ENCODE measurements at regions not wholly inside any gene's neighbourhood (a gene's known extent, or its start where the extent isn't known, plus 50 kb on each side); places are given as distances from the start of the nearest gene placed in this dataset.

DNA sequence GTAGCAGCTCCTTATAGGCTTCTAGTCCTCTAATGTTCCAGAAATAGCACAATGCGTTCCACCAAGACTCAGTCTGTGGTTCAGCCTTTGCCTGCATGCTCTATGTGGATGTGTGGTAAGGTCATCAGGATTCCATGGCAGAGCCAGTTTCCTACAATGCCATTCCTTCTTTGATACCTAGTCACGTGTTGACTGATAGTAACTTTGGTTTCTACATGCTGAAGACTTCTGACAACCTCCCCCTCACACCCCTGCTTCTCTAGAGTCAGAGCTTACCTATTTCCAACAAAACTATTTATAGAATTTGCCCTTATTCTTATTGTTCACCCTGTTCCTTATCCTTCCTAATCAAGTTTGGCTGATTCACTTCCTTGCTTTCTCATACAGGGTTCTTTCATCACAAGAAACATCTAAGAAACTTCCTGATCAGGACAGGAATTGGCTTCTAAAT is 81.1 kb downstream of the CT47B1 start:
- TF ChIP-seq EP300 (IDR thresholded peaks at IDR 0.05): no peak
- TF ChIP-seq POLR2A (IDR thresholded peaks at IDR 0.05): no peak
- TF ChIP-seq, protein P1, sequence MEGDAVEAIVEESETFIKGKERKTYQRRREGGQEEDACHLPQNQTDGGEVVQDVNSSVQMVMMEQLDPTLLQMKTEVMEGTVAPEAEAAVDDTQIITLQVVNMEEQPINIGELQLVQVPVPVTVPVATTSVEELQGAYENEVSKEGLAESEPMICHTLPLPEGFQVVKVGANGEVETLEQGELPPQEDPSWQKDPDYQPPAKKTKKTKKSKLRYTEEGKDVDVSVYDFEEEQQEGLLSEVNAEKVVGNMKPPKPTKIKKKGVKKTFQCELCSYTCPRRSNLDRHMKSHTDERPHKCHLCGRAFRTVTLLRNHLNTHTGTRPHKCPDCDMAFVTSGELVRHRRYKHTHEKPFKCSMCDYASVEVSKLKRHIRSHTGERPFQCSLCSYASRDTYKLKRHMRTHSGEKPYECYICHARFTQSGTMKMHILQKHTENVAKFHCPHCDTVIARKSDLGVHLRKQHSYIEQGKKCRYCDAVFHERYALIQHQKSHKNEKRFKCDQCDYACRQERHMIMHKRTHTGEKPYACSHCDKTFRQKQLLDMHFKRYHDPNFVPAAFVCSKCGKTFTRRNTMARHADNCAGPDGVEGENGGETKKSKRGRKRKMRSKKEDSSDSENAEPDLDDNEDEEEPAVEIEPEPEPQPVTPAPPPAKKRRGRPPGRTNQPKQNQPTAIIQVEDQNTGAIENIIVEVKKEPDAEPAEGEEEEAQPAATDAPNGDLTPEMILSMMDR (IDR thresholded peaks at IDR 0.05): no peak

Data from stomach (tissue), 4 donors.